Kidney tubule cell (primary cell): ENCODE measurements at regions not wholly inside any gene's neighbourhood (a gene's known extent, or its start where the extent isn't known, plus 50 kb on each side); places are given as distances from the start of the nearest gene placed in this dataset.
"Not testable (repeated sequence)": the region's sequence is repeated elsewhere in the genome, so short reads cannot be mapped to it uniquely, and the experiment has no call there.

Experiments used
- DNase-seq: peaks from one replicate; pipeline ENCODE4 v3.0.0-alpha.2; 2018; ENCODE audit warnings: low spot score

DNA sequence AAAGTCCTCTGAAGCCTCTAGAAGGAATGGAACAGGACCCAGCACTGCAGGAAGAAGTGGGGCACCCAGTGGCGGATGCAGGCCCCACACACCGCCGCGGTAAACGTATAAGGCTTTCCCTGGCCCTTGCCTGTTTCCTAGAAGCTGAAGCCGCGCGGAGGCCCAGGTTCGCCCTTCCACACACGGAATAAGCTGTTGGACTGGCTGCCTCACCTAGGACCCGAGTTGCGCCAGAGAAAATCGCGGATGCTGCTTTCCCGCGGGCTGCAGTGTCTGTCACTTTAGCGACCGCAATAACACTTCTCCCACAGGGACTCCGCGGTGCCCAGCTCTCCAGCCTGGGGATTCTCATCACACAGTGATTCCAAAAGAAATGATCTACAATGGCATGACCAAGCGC lies 1736.9 kb downstream of the TP53TG3F start:
- DNase-seq, result no peak

DNA sequence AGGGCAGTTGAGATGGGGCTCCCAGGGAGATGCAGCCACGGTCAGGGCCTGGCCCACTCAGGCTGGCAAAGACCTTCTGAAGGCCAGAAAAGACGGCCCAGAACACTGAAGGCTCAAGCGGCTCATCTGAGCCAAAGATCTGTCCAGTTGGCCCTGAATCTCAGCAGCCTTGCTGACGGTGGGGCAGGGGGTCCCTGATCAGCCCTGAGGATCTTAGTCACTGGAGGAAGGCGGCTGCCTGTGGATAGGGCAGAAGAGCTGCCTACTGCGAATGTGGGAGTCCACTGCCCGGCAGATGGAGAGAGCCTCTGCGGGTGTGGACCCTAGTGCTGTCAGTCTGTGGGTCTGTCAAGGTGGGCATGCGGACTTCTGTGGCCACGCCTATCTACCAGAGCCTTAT lies 1738.2 kb downstream of the TP53TG3F start:
- no peak for DNase-seq

- no peak for DNase-seq
Measured at GRCh38 chr16:35198223-35199199, 1739.1 kb downstream of the TP53TG3F start.

- no peak for DNase-seq
Measured at GRCh38 chr16:35200662-35201061, 1741.2 kb downstream of the TP53TG3F start.

- DNase-seq, result no peak
Measured at GRCh38 chr16:35201151-35201550, 1741.7 kb downstream of the TP53TG3F start.

DNA sequence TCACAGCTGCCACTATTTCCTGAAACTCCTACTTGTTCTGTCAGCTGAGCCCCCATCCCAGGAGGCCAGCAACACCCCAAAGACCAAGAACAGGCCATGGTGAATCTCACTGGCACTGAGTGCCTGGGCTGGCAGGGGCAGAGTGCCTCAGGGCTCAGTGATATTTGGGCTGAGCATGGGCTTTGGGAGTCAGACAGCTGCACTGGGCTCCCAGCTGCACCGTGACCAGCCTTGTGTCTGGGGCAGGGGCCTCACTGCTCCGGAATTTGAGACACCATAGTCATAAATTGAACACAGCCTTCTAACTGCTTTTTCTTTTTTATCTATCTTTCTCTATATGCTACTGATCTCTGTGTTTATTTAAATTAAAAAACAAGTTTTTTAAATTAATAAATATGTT lies 1744.2 kb downstream of the TP53TG3F start:
- DNase-seq, result no peak

GRCh38 chr16:35207059-35207999 lies 1747.9 kb downstream of the TP53TG3F start:
- DNase-seq, result no peak

DNA sequence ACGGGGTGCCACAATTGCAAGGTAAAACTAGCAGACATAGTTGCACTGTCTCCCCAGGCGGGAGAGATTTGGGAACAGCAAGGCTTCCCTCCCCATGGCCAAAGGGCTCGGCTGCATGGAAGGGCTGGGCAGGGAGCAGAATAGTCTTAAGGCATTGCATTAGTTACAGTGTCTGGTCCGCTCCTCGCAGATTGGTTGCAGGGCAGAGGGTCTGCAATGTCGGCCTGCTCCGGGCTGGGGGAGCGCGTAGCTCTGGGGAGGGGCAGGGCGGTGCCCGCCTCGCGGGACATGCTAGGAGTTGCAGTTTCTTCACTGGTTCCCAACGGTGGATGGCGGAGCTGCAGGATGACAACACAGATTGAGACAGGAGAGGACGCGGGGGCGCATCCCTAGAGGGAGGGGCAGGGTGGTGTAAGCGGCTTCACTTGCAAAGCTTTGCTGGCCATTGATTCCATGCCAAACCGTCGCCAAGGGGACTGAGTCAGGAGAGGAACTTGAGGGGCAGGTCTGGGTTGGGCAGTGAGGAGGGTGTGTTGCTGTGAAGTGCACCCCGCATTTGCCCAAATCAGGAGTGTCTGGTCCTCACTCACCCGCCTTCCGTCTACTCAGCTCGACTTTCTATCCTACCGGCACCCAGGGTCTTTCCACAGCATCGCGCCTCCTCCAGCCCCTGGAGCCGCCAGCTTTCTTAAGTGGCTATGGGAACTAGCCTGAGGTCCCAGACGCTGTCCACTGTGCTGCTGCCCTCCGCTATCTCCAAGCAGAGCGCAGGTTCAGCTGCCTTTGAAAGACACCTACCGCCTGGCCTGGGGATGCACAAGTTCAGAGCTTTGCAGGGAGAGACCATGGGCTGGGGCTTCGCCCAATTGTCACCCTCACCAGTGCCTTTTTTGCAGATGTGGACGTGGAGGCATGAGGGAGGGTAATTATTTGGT lies 1748.9 kb downstream of the TP53TG3F start:
- no peak for DNase-seq

DNA sequence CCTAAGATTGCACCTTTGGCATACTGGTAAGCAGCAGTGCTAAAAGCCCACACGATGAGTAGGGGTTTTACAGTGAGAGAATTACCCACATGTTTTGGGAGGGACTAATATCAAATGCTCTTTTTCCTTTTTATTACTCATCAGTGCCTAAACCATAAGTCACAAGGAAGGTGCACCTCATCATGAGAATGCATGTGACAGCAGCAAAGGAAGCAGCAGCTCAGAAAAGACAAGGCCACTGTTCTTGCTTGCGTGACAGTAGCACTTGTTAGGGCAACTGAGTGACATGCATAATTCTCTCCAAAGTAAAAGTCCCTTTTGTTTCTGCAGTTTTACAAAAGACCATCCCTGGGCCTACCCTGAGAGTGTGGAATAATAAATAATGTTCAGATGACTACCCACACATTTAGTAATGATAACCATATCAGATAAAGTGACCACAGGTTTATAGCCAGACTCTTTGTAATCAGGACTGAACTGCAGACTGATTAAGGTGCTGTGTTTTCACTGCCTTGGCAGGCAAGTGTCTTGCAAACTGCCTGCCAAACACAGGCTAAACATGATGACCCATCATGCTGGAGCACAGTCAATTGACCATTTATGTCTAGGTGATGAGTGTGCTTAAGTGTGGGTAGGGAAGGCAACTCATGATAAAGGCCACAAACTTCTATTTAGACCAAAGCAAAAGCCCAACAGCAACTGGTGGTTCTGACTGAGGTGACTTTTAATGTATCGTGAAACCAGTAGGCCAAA lies 1751.4 kb downstream of the TP53TG3F start:
- no peak for DNase-seq

DNA sequence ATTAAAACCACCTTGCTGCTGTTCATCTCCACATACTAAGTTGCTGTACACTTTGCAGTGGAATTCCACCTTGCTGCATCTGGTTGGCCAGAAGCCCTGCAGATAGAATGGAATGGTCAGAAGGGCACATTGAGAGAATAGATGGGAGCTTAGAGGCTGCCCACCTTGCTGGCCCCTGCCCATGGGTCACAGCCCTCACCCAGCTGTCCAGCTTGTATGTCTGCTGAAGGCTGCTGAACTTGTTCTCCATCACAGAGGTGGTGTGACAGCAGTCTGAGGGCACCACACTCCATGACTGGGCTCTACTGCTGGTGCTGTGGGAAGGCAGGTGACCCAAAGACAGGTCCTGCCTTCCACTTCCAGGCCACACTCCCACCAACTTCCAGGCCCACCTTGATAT lies 1755.4 kb downstream of the TP53TG3F start:
- no peak for DNase-seq

DNA sequence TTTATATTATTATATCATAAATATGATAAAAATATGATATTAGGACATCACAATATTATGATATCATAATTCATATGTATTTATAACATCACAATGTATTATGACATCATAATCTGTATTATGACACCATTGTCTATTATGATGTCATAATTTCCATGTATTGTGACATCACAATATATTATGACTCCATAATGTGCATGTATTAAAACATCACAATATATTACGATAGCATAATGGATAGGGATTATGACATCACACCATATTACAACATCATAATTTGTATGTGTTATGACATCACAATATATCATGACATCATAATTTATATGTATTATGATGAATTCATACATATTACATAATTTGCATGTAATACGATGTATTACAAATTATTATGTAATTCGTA lies 1755.9 kb downstream of the TP53TG3F start:
- no peak for DNase-seq

GRCh38 chr16:35216261-35216660 lies 1756.8 kb downstream of the TP53TG3F start:
- DNase-seq, result not testable (repeated sequence)

DNA sequence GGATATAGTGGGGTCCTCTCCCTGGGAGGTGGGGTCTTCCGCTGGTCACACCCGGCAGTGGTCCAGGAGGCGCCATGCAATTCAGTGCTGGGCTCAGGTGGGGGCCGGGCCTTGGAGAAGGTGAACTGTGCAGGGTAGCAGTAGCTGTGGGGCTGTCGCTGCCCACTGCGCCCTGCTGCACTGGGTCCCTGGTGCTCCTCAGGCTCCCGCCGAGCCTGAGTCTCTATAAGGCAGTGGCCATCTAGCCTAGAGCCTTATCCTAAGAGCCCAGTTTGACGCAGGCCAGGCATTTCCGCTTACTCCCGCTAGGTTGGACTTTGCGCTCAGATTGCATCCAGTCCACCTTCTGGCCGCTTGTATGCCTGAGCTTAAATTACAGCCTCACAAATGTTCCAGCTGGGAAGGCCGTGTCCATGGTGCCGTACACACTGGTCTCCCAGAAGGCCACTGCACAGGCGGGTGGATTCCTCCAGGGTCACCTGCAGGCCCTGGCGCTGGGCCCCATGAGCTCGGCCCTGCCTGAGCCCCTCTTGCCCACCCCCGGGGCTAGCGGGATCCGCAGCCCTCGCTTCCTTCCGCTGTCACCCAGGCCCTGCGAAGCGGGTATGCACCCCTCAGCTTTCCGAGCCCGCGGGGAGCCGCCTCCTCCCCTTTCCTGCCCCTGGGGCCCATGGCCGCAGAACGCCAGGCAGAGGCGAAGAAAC lies 1762.2 kb downstream of the TP53TG3F start:
- no peak for DNase-seq

- DNase-seq, result no peak
Measured at GRCh38 chr16:35234679-35235078, 1775.3 kb downstream of the TP53TG3F start.

DNA sequence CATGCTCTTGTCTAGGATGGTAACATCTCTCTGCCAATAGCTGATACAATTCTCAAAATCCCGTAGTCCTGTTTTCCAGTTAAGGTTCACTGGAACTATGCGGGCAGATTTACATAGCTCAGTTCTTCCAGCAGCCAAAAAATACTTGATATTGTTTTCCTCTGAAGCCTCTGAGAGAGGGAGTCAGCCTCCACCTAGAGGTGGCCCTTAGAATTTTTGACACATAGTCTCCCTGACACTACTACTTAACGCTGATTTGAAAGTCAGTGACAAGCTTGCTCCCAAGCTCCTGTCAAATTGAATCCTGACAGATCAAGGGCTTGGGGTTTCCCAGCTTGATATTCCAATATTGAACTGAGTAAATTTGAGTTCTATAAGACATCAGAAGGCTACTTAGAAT lies 1780.1 kb downstream of the TP53TG3F start:
- no peak for DNase-seq

DNA sequence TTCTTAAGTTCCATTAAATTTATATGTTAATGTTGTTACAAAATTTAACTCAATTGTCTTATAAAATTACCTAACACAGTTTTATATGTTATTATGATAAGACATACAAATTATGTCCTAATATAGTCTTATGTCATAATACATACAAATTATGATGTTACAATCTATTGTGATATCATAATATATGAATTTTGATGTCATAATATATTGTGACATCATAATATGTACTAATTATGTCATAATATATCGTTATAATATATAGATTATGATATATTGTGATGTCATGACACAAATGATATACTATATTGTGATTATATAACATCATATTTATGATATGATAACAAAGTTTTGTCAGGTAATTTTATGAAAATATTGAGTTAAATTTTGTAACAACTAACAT lies 1789.6 kb downstream of the TP53TG3F start:
- DNase-seq, result no peak

DNA sequence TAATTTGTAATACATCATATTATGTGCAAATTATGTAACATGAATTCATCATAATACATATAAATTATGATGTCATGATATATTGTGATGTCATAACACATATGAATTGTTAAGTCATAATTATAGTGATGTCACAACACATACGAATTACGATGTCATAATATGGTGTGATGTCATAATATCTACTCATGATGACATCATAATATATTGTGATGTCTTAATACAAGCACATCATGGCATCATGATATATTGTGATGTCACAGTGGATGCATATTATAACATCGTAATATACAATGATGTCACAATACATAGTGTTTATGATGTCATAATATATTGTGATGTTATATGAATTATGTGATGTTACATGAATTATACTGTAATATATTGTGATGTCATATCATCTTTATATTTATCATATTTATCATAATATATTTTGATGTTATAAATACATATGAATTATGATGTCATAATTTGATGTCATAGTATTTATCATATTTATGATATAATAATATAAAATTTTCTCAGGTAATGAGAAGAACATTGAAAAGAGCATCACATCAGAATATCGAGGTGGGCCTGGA lies 1793.0 kb downstream of the TP53TG3F start:
- DNase-seq, result no peak

DNA sequence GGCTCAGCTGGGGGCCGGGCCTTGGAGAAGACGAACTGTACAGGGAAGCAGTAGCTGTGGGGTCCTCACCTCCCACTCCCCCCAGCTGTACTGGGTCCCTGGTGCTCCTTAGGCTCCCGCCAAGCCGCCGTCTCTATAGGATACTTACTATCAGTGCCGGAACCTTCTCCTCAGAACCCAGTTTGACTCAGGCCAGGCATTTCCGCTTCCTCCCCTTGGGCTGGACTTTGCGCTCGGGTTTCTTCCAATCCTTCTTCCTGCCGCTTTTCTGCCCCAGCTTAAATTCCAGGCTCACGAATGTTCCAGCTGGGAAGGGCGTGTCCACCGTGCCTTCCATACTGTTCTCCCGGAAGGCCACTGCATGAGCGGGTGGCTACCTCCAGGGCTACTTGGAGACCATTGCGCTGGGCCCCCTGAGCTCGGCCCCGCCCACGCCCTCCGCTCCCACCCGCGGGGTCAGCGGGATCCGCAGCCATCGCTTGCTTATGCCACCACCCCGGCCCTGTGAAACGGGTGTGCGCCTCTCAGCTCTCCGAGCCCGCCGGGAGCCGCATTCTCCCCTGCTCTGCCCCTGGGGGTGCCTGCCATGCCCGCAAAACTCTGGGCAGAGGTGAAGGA lies 1795.9 kb downstream of the TP53TG3F start:
- no peak for DNase-seq

- DNase-seq, result no peak
Measured at GRCh38 chr16:35255816-35256215, 1796.4 kb downstream of the TP53TG3F start.
